Fibroblast of lung (primary cell): ENCODE measurements at regions not wholly inside any gene's neighbourhood (a gene's known extent, or its start where the extent isn't known, plus 50 kb on each side); places are given as distances from the start of the nearest gene placed in this dataset.
"Not testable (repeated sequence)": the region's sequence is repeated elsewhere in the genome, so short reads cannot be mapped to it uniquely, and the experiment has no call there.

Experiments used
- DNase-seq, 2 donors: peaks; one replicate each; pipeline versions ENCODE4 v3.0.0 to v3.0.0-alpha.2; 2010; ENCODE audit warnings: low read depth in 2 of 2
- H2AFZ ChIP-seq: 2 replicates; pipeline ENCODE4 v1.5.1; 2012; ENCODE audit warnings: low read length, control low read depth, inconsistent platforms
- H3K27ac ChIP-seq: 2 replicates; pipeline ENCODE4 v1.5.1; 2011; ENCODE audit warnings: low read length, control low read depth; ENCODE audit not compliant: insufficient read depth
- H3K27me3 ChIP-seq: 2 replicates; pipeline ENCODE4 v1.5.1; 2011; ENCODE audit warnings: mild to moderate bottlenecking, low read length; ENCODE audit not compliant: control insufficient read depth, insufficient read depth
- H3K36me3 ChIP-seq: 2 replicates; pipeline ENCODE4 v1.5.1; 2011; ENCODE audit warnings: low read length; ENCODE audit not compliant: control insufficient read depth, insufficient read depth
- H3K4me1 ChIP-seq: 2 replicates; pipeline ENCODE4 v1.5.1; 2011; ENCODE audit warnings: low read length; ENCODE audit not compliant: control insufficient read depth, insufficient read depth; ENCODE audit errors: extremely low read depth
- H3K4me2 ChIP-seq: 2 replicates; pipeline ENCODE4 v1.5.1; 2011; ENCODE audit warnings: low read length, control low read depth; ENCODE audit not compliant: insufficient read depth; ENCODE audit errors: extremely low read depth
- H3K4me3 ChIP-seq, 4 experiments: fragments of 200-600 bp in 1 of 4; sonication (generic) in 1 of 4; replicated peaks in 1 of 4; 2 replicates each; pipeline ENCODE4 v1.5.1; 2011 to 2016; ENCODE audit warnings: low read length in 4 of 4, low read depth in 3 of 4, mild to moderate bottlenecking in 3 of 4, control low read depth in 2 of 4, inconsistent platforms in 1 of 4, mixed read lengths in 1 of 4; ENCODE audit not compliant: insufficient read depth in 1 of 4; ENCODE audit errors: control extremely low read depth in 1 of 4
- H3K79me2 ChIP-seq: 2 replicates; pipeline ENCODE4 v1.5.1; 2012; ENCODE audit warnings: mild to moderate bottlenecking, low read length, inconsistent platforms; ENCODE audit not compliant: control insufficient read depth, insufficient read depth
- H3K9ac ChIP-seq: 2 replicates; pipeline ENCODE4 v1.5.1; 2011; ENCODE audit warnings: mild to moderate bottlenecking, low read length, control low read depth; ENCODE audit not compliant: insufficient read depth
- H3K9me3 ChIP-seq: 2 replicates; pipeline ENCODE4 v1.5.1; 2012; ENCODE audit warnings: low read depth, low read length; ENCODE audit not compliant: control insufficient read depth, insufficient read depth
- H4K20me1 ChIP-seq: 2 replicates; pipeline ENCODE4 v1.5.1; 2011; ENCODE audit warnings: low read length; ENCODE audit not compliant: control insufficient read depth, insufficient read depth; ENCODE audit errors: extremely low read depth

GRCh38 chr7:76959573-76960399 is 72.4 kb downstream of the SPDYE17 start:
- H3K79me2 ChIP-seq, H3K9me3 ChIP-seq, H3K27me3 ChIP-seq, DNase-seq, H3K36me3 ChIP-seq, H3K4me2 ChIP-seq, H4K20me1 ChIP-seq, H2AFZ ChIP-seq, H3K27ac ChIP-seq, H3K4me1 ChIP-seq, H3K4me3 ChIP-seq, H3K9ac ChIP-seq: not testable (repeated sequence)

- DNase-seq, H2AFZ ChIP-seq, H3K9ac ChIP-seq, H3K9me3 ChIP-seq, H4K20me1 ChIP-seq, H3K4me2 ChIP-seq, H3K27me3 ChIP-seq, H3K36me3 ChIP-seq, H3K4me3 ChIP-seq, H3K79me2 ChIP-seq, H3K4me1 ChIP-seq, H3K27ac ChIP-seq: not testable (repeated sequence)
Observed at GRCh38 chr7:76956531-76956930, 75.6 kb downstream of the SPDYE17 start.

GRCh38 chr7:76955124-76955523 is 77.0 kb downstream of the SPDYE17 start:
- not testable (repeated sequence) for H2AFZ ChIP-seq, H3K27me3 ChIP-seq, H3K79me2 ChIP-seq, H3K4me1 ChIP-seq, H3K9ac ChIP-seq, H3K4me2 ChIP-seq, DNase-seq, H3K9me3 ChIP-seq, H3K4me3 ChIP-seq, H4K20me1 ChIP-seq, H3K36me3 ChIP-seq, H3K27ac ChIP-seq

GRCh38 chr7:76944603-76945002 is 87.6 kb downstream of the SPDYE17 start:
- H2AFZ ChIP-seq, H3K36me3 ChIP-seq, H3K9ac ChIP-seq, H3K79me2 ChIP-seq, H3K4me3 ChIP-seq, H3K4me1 ChIP-seq, H3K9me3 ChIP-seq, H4K20me1 ChIP-seq, H3K27me3 ChIP-seq, DNase-seq, H3K4me2 ChIP-seq, H3K27ac ChIP-seq: not testable (repeated sequence)

- DNase-seq, H3K4me1 ChIP-seq, H3K27me3 ChIP-seq, H3K4me2 ChIP-seq, H3K79me2 ChIP-seq, H4K20me1 ChIP-seq, H2AFZ ChIP-seq, H3K36me3 ChIP-seq, H3K4me3 ChIP-seq, H3K9ac ChIP-seq, H3K27ac ChIP-seq, H3K9me3 ChIP-seq: not testable (repeated sequence)
Observed at GRCh38 chr7:76941809-76942765, 90.1 kb downstream of the SPDYE17 start.

GRCh38 chr7:76937781-76938180 is 94.4 kb downstream of the SPDYE17 start:
- not testable (repeated sequence) for H4K20me1 ChIP-seq, H3K4me1 ChIP-seq, H3K9ac ChIP-seq, H3K79me2 ChIP-seq, H3K27ac ChIP-seq, H3K27me3 ChIP-seq, H3K4me3 ChIP-seq, H3K9me3 ChIP-seq, H2AFZ ChIP-seq, H3K4me2 ChIP-seq, DNase-seq, H3K36me3 ChIP-seq
